DMS153 treated with DMSO at 0.1 percent for 48 hours (cell line): ENCODE measurements at regions not wholly inside any gene's neighbourhood (a gene's known extent, or its start where the extent isn't known, plus 50 kb on each side); places are given as distances from the start of the nearest gene placed in this dataset.
"Not testable (repeated sequence)": the region's sequence is repeated elsewhere in the genome, so short reads cannot be mapped to it uniquely, and the experiment has no call there.

Experiments
- DNase-seq: peaks from one replicate; lab custom pipeline; 2025; ENCODE audit not compliant: unreplicated experiment; lab: John Stamatoyannopoulos, UW

DNA sequence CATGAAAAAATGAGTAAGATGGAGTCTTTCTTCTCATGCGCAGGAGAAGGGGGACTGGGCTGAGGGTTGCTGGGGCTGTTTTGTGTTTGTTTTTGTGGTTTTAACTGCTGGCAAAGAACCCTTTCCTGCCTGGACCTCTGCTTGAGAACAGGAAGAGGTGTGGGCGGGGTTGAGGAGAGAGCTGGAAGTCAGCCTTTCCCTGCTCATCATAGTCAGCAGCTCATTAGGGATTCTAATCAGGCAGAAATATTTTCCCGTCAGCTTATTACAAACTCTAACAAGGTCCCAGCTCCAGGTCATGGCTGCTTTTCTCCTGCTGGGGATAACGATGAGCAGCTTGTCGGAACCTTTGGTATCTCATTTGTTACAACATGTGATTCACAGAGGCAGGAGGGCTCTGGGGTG is 185.0 kb upstream of the NRXN3 start:
- DNase-seq: no peak

DNA sequence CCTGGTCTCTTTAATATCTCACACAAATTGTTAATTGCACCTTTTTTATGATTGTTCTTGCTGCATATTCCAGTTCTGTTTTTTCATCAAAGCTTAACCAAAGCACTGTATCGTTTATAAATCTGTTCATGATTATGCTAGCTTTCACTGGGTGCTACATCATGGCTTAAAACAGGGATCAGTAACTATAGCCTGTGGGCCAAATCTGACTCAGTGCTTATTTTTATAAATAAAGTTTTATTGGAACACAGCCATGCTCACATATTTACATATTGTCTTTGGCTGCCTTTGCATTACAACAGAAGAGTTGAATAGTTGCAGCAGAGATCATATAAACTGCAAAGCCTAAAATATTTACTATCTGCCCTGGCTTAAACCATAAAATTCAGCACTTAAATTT is 183.4 kb upstream of the NRXN3 start:
- no peak for DNase-seq

DNA sequence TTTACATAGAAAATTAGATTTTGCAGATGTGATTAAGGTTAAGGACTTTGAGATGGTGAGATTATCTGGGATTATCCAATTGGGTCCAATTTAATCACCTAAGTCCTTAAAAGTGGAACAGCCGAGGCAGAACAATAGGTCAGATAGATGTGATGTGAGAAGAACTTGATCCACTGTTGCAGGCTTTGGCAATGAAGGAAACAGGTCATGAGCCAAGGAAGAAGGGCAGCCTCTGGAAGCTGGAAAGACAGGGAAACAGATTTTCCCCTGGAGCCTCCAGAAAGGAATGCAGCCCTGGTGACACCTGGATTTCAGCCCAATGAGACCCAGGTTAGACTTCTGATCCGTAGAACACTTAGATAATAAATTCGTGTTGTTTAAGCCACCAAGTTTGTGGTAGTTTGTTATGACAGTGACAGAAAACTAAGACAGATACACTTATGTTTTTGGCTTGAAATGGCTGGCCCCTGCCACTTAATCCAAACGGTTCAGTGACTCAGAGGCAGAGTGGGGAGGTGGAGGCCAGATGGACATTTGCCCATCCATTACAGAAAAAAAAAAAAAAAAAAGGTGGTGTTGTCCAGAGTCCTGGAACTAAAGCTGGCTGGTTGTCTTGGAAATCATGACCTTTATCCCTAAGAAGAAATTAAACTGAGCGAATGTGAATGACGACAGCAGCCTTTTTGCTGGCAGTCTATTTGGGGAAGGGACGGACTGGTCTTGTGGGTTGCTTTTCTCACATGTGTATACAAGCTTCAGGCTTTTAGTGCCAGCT is 181.9 kb upstream of the NRXN3 start:
- no peak for DNase-seq

- no peak for DNase-seq
Measured at GRCh38 chr14:77988970-77989369, 181.2 kb upstream of the NRXN3 start.

GRCh38 chr14:77989441-77989991 is 180.7 kb upstream of the NRXN3 start:
- no peak for DNase-seq

DNA sequence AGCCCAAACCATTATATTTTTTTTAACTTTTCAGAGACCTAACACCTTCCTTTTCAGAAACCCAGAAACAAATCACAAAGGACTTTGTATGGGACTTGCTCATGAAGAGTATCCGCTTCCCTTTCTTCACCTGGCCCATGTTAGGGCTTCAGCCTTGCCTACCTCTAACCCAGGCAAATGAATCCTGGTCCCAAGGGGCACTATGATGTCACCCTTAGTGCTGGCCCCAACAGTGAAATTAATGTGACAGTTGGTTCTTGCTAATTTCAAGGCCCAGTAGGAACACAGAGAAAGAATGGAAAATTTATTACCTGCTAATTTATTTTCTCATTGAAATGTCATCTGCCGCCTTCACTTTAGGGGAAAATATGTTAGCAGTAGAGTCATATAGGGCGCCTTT is 179.8 kb upstream of the NRXN3 start:
- DNase-seq: no peak

GRCh38 chr14:77991128-77991772 is 178.9 kb upstream of the NRXN3 start:
- DNase-seq: no peak

GRCh38 chr14:78005325-78005724 is 164.8 kb upstream of the NRXN3 start:
- no peak for DNase-seq

DNA sequence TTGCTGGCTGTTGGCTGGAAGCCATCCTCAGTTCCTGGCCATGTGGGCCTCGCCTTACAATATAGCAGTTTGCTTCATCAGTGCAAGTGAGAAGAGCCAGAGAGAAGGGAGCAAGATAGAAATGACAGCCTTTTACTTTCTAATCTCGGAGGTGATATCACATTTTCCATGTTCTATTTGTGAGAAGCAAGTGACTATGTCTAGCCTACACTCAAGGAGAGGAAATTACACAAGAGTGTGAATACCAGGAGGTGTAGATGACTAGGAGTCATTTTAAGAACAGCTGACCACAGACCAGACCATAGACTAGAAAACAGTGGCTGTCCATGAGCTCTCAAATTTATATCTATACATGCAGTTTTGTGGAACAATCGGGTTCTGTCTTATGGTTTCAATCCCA is 163.0 kb upstream of the NRXN3 start:
- DNase-seq: no peak

GRCh38 chr14:78010688-78011087 is 159.5 kb upstream of the NRXN3 start:
- DNase-seq: no peak

GRCh38 chr14:78013911-78014310 is 156.3 kb upstream of the NRXN3 start:
- DNase-seq: not testable (repeated sequence)

GRCh38 chr14:78016532-78016931 is 153.6 kb upstream of the NRXN3 start:
- no peak for DNase-seq

GRCh38 chr14:78018283-78018682 is 151.9 kb upstream of the NRXN3 start:
- DNase-seq: no peak

DNA sequence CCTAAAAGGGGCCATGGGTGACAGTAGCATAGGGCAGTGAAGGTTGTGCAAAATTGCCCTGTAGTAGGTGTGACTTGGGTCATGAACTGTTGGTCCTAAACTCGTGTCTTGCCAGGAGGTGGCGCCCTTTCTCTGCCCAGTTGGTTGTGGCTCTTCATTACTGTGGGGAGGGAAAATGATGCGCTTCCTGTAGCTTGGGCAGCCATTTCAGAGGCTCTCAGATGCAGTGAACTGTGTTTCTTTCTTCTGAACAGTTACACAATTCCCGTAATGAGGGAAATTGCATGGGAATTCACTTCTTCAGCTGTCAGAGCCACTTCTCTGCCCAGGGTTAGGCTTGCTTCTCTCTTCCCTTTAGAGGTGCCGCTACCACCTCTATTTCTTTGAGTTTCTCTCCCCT is 148.1 kb upstream of the NRXN3 start:
- DNase-seq: peak; percentile 16

- DNase-seq: no peak
Measured at GRCh38 chr14:78023112-78023511, 147.1 kb upstream of the NRXN3 start.

DNA sequence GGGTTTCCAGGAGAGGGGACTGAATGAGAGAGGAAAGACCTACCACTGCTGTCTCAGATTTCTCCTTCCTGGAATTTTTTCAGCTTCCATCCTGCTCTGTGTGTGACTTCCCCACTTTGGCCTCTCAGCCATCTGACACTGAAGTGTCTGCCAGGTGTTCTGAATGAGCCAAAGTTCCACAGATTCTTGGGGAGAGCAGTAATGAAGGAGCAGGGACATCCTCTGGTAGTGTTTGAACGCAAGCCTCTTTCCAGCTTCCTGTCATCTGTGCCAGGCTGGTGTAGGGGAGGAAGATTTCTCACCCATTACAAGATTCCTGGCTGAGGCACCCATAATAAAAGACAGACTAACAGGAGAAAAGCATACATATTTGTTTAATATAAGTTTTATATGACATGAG is 141.7 kb upstream of the NRXN3 start:
- DNase-seq: no peak

GRCh38 chr14:78029601-78030372 is 140.4 kb upstream of the NRXN3 start:
- no peak for DNase-seq

- no peak for DNase-seq
Measured at GRCh38 chr14:78043349-78043748, 126.8 kb upstream of the NRXN3 start.

GRCh38 chr14:78048120-78048519 is 122.1 kb upstream of the NRXN3 start:
- DNase-seq: no peak

DNA sequence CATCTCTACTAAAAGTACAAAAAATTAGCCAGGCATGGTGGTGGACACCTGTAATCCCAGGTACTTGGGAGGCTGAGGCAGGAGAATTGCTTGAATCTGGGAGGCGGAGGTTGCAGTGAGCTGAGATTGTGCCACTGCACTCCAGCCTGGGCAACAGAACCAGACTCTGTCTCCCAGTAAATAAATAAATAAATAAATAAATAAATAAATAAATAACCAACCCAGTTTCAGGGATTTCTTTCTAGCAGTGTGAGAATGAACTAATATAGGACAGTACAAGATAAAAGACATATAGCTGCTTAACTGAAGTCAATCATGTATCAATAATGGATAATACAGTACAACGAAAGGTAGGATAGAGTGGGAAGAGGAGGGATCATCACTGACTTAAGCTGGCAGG is 113.3 kb upstream of the NRXN3 start:
- not testable (repeated sequence) for DNase-seq

- no peak for DNase-seq
Measured at GRCh38 chr14:78070344-78070743, 99.8 kb upstream of the NRXN3 start.
